ENCODE measurements at regions not wholly inside any gene's neighbourhood (a gene's known extent, or its start where the extent isn't known, plus 50 kb on each side); places are given as distances from the start of the nearest gene placed in this dataset.

DNA sequence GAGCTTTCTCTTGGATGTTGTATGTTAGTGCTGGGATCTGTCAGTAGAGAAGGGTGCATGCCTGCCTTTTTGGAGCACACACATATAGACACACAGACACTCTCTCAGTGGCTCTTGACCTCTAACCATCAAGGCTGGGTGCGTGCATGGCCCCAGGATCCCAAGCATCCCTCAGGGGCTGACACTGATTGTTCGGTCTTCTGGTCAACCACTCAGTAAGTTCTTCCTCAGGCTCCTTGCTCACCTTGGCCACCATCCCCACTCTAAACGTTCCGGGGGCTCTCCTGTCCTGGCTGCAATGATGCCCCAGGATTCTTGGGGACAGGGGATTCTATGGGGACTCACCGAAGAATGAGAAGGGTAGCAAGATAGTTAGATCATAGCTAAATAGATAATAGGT lies 179.6 kb downstream of the SHOX start:
- Histone ChIP-seq H4K8ac (ENCODE audit: low read depth, low read length) (no peak overlapping the region), H3K36me3 (replicated peaks in 1 of 2; ENCODE audit: control insufficient read depth in 2 of 2, insufficient read depth in 2 of 2, low read length in 2 of 2) (no peaks in the 10 kb centered on the region), H4K91ac (ENCODE audit: low read depth, low read length, poor library complexity) (no peak overlapping the region), H2BK120ac (ENCODE audit: low read depth, low read length) (no peak overlapping the region), H3K14ac (ENCODE audit: low read length) (no peak overlapping the region), H2AK5ac (ENCODE audit: low read depth, low read length) (peak overlapping the region; percentile 73), H3K79me1 (ENCODE audit: low read depth, low read length) (no peaks in the 10 kb centered on the region), H3K4ac (ENCODE audit: low read length) (no peak overlapping the region), H3K9ac (ENCODE audit: low read depth, low read length, poor library complexity) (no peak overlapping the region), H2BK15ac (ENCODE audit: low read length) (no peak overlapping the region), H2AFZ (ENCODE audit: low read length) (no peak overlapping the region), H2BK5ac (ENCODE audit: low read length) (no peak overlapping the region), H3K18ac (ENCODE audit: low read length) (no peak overlapping the region), H3K4me2 (ENCODE audit: insufficient read depth, low read length, poor library complexity, severe bottlenecking) (no peak overlapping the region), H3K4me1 (ENCODE audit: control insufficient read depth in 2 of 2, insufficient read depth in 1 of 2, low read depth in 1 of 2, low read length in 2 of 2) (peaks cover 0 to 5% of the 10 kb centered on the region in 2 donors), H3K27me3 (ENCODE audit: control insufficient read depth in 3 of 3, insufficient read depth in 3 of 3, low read depth in 1 of 3, low read length in 3 of 3) (peaks cover 0 to 10% (median 0%) of the 10 kb centered on the region in 3 experiments), H3K4me3 (ENCODE audit: low read length in 2 of 2) (no peak overlapping the region), H3K9me3 (replicated peaks in 1 of 2; ENCODE audit: control insufficient read depth in 2 of 2, insufficient read depth in 1 of 2, low read depth in 1 of 2, low read length in 2 of 2) (no peaks in the 10 kb centered on the region), H2BK12ac (ENCODE audit: low read length) (no peak overlapping the region), H3K23ac (ENCODE audit: low read depth, low read length, poor library complexity) (no peak overlapping the region), H3K27ac (replicated peaks; ENCODE audit: low read length) (no peak overlapping the region)
- no CpG with 5 or more reads among the region's 5 CpGs for WGBS, 2 donors (ENCODE audit: extremely low coverage in 2 of 2, insufficient read length in 2 of 2, insufficient replicate concordance in 1 of 2)
- no peak for DNase-seq (ENCODE audit: low spot score)

DNA sequence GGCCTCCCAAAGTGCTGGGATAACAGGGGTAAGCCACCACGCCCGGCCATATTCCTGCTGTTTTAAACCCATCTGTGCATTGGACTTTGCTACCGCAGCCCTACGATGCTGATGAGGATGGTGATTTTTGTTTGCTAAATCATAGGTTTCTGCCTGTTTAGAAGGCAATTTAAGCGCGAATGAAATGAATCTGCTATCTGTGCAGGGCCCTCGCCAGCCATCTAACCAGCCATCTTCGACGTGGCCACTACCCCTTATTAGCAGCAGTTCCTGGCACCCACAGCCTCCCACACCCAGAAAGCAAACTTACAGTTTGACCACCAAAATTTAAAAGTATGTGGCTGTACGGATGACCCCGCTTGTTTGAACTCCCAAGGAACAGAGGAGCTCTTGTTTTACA lies 178.5 kb downstream of the SHOX start:
- no peak overlapping the region for H3K4me3 ChIP-seq (ENCODE audit: low read length in 2 of 2)
- H2BK5ac ChIP-seq (ENCODE audit: low read length): no peak overlapping the region
- no peak overlapping the region for H4K8ac ChIP-seq (ENCODE audit: low read depth, low read length)
- no peak overlapping the region for H2BK120ac ChIP-seq (ENCODE audit: low read depth, low read length)
- H3K4ac ChIP-seq (ENCODE audit: low read length): no peak overlapping the region
- H3K27ac ChIP-seq (replicated peaks; ENCODE audit: low read length): no peak overlapping the region
- H3K9ac ChIP-seq (ENCODE audit: low read depth, low read length, poor library complexity): no peak overlapping the region
- no peak overlapping the region for H3K23ac ChIP-seq (ENCODE audit: low read depth, low read length, poor library complexity)
- peaks cover 0 to 10% of the 10 kb centered on the region in 2 donors for H3K4me1 ChIP-seq (ENCODE audit: control insufficient read depth in 2 of 2, insufficient read depth in 1 of 2, low read depth in 1 of 2, low read length in 2 of 2)
- no peaks in the 10 kb centered on the region for H3K9me3 ChIP-seq (replicated peaks in 1 of 2; ENCODE audit: control insufficient read depth in 2 of 2, insufficient read depth in 1 of 2, low read depth in 1 of 2, low read length in 2 of 2)
- H3K4me2 ChIP-seq (ENCODE audit: insufficient read depth, low read length, poor library complexity, severe bottlenecking): no peak overlapping the region
- H2BK15ac ChIP-seq (ENCODE audit: low read length): no peak overlapping the region
- H3K27me3 ChIP-seq (ENCODE audit: control insufficient read depth in 3 of 3, insufficient read depth in 3 of 3, low read depth in 1 of 3, low read length in 3 of 3): peaks cover 0 to 10% (median 0%) of the 10 kb centered on the region in 3 experiments
- no peak overlapping the region for H4K91ac ChIP-seq (ENCODE audit: low read depth, low read length, poor library complexity)
- no peaks in the 10 kb centered on the region for H3K36me3 ChIP-seq (replicated peaks in 1 of 2; ENCODE audit: control insufficient read depth in 2 of 2, insufficient read depth in 2 of 2, low read length in 2 of 2)
- H3K14ac ChIP-seq (ENCODE audit: low read length): no peak overlapping the region
- WGBS, 2 donors (ENCODE audit: extremely low coverage in 2 of 2, insufficient read length in 2 of 2, insufficient replicate concordance in 1 of 2): no CpG with 5 or more reads among the region's 11 CpGs
- no peak overlapping the region for H3K18ac ChIP-seq (ENCODE audit: low read length)
- H2BK12ac ChIP-seq (ENCODE audit: low read length): no peak overlapping the region
- no peak overlapping the region for H2AFZ ChIP-seq (ENCODE audit: low read length)
- no peaks in the 10 kb centered on the region for H3K79me1 ChIP-seq (ENCODE audit: low read depth, low read length)
- DNase-seq (ENCODE audit: low spot score): no peak
- no peak overlapping the region for H2AK5ac ChIP-seq (ENCODE audit: low read depth, low read length)

- DNase-seq (ENCODE audit: low spot score): no peak
- Histone ChIP-seq H3K36me3 (replicated peaks in 1 of 2; ENCODE audit: control insufficient read depth in 2 of 2, insufficient read depth in 2 of 2, low read length in 2 of 2) (no peaks in the 10 kb centered on the region), H3K4me2 (ENCODE audit: insufficient read depth, low read length, poor library complexity, severe bottlenecking) (no peak overlapping the region), H3K4ac (ENCODE audit: low read length) (no peak overlapping the region), H2BK12ac (ENCODE audit: low read length) (no peak overlapping the region), H3K18ac (ENCODE audit: low read length) (no peak overlapping the region), H3K9ac (ENCODE audit: low read depth, low read length, poor library complexity) (no peak overlapping the region), H3K14ac (ENCODE audit: low read length) (no peak overlapping the region), H2BK120ac (ENCODE audit: low read depth, low read length) (no peak overlapping the region), H3K9me3 (replicated peaks in 1 of 2; ENCODE audit: control insufficient read depth in 2 of 2, insufficient read depth in 1 of 2, low read depth in 1 of 2, low read length in 2 of 2) (no peaks in the 10 kb centered on the region), H3K79me1 (ENCODE audit: low read depth, low read length) (no peaks in the 10 kb centered on the region), H2BK15ac (ENCODE audit: low read length) (no peak overlapping the region), H2AFZ (ENCODE audit: low read length) (no peak overlapping the region), H3K4me3 (ENCODE audit: low read length in 2 of 2) (no peak overlapping the region), H4K8ac (ENCODE audit: low read depth, low read length) (no peak overlapping the region), H2BK5ac (ENCODE audit: low read length) (no peak overlapping the region), H3K23ac (ENCODE audit: low read depth, low read length, poor library complexity) (no peak overlapping the region), H3K27me3 (ENCODE audit: control insufficient read depth in 3 of 3, insufficient read depth in 3 of 3, low read depth in 1 of 3, low read length in 3 of 3) (peaks cover 0 to 10% (median 0%) of the 10 kb centered on the region in 3 experiments), H4K91ac (ENCODE audit: low read depth, low read length, poor library complexity) (no peak overlapping the region), H3K27ac (replicated peaks; ENCODE audit: low read length) (no peak overlapping the region), H2AK5ac (ENCODE audit: low read depth, low read length) (no peak overlapping the region), H3K4me1 (ENCODE audit: control insufficient read depth in 2 of 2, insufficient read depth in 1 of 2, low read depth in 1 of 2, low read length in 2 of 2) (peaks cover 0 to 10% of the 10 kb centered on the region in 2 donors)
- no CpG with 5 or more reads among the region's 8 CpGs for WGBS, 2 donors (ENCODE audit: extremely low coverage in 2 of 2, insufficient read length in 2 of 2, insufficient replicate concordance in 1 of 2)
Measured at GRCh38 chrX:806586-806985, 176.0 kb downstream of the SHOX start.

DNA sequence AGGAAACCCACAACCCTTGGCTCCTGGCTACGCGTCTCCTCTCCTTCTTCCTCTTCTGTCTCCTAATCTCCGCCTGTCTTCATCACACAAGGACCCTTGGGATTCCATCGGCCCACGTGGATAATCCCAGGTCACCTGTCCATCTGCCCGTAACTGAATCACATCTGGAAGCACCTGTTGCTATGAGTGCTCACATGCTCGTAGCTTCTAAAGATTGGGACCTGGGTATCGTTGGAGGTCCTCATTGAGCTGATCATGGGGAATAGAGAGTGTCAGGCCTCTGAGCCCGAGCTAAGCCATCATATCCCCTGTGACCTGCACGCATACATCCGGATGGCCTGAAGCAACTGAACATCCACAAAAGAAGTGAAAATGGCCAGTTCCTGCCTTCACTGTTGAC lies 175.4 kb downstream of the SHOX start:
- H3K18ac ChIP-seq (ENCODE audit: low read length): peak overlapping the region; percentile 55
- H2AFZ ChIP-seq (ENCODE audit: low read length): no peak overlapping the region
- H2BK5ac ChIP-seq (ENCODE audit: low read length): no peak overlapping the region
- H2AK5ac ChIP-seq (ENCODE audit: low read depth, low read length): peak overlapping the region; percentile 12
- no peak overlapping the region for H4K8ac ChIP-seq (ENCODE audit: low read depth, low read length)
- H3K4me1 ChIP-seq (ENCODE audit: control insufficient read depth in 2 of 2, insufficient read depth in 1 of 2, low read depth in 1 of 2, low read length in 2 of 2): peaks cover 0 to 10% of the 10 kb centered on the region in 2 donors
- no peak overlapping the region for H3K4me3 ChIP-seq (ENCODE audit: low read length in 2 of 2)
- DNase-seq (ENCODE audit: low spot score): no peak
- H3K9ac ChIP-seq (ENCODE audit: low read depth, low read length, poor library complexity): no peak overlapping the region
- no peak overlapping the region for H2BK120ac ChIP-seq (ENCODE audit: low read depth, low read length)
- H3K79me1 ChIP-seq (ENCODE audit: low read depth, low read length): no peaks in the 10 kb centered on the region
- H4K91ac ChIP-seq (ENCODE audit: low read depth, low read length, poor library complexity): no peak overlapping the region
- H3K4ac ChIP-seq (ENCODE audit: low read length): no peak overlapping the region
- no peak overlapping the region for H3K27ac ChIP-seq (replicated peaks; ENCODE audit: low read length)
- peaks cover 0 to 10% (median 0%) of the 10 kb centered on the region in 3 experiments for H3K27me3 ChIP-seq (ENCODE audit: control insufficient read depth in 3 of 3, insufficient read depth in 3 of 3, low read depth in 1 of 3, low read length in 3 of 3)
- H3K9me3 ChIP-seq (replicated peaks in 1 of 2; ENCODE audit: control insufficient read depth in 2 of 2, insufficient read depth in 1 of 2, low read depth in 1 of 2, low read length in 2 of 2): no peaks in the 10 kb centered on the region
- no CpG with 5 or more reads among the region's 11 CpGs for WGBS, 2 donors (ENCODE audit: extremely low coverage in 2 of 2, insufficient read length in 2 of 2, insufficient replicate concordance in 1 of 2)
- no peak overlapping the region for H2BK15ac ChIP-seq (ENCODE audit: low read length)
- H3K23ac ChIP-seq (ENCODE audit: low read depth, low read length, poor library complexity): no peak overlapping the region
- H3K4me2 ChIP-seq (ENCODE audit: insufficient read depth, low read length, poor library complexity, severe bottlenecking): no peak overlapping the region
- no peaks in the 10 kb centered on the region for H3K36me3 ChIP-seq (replicated peaks in 1 of 2; ENCODE audit: control insufficient read depth in 2 of 2, insufficient read depth in 2 of 2, low read length in 2 of 2)
- H3K14ac ChIP-seq (ENCODE audit: low read length): no peak overlapping the region
- no peak overlapping the region for H2BK12ac ChIP-seq (ENCODE audit: low read length)
